H9 (cell line): ENCODE measurements at regions not wholly inside any gene's neighbourhood (a gene's known extent, or its start where the extent isn't known, plus 50 kb on each side); places are given as distances from the start of the nearest gene placed in this dataset.

Source experiments
- DNase-seq: peaks from one replicate; pipeline ENCODE4 v3.0.0-alpha.2; 2017
- H2AFZ ChIP-seq: one replicate; pipeline ENCODE4 v1.6.1; 2013; ENCODE audit warnings: mild to moderate bottlenecking, low read length, control low read depth, moderate library complexity
- H2AK5ac ChIP-seq: 2 replicates; pipeline ENCODE4 v1.6.1; 2013; ENCODE audit warnings: low read length, control low read depth, mixed read lengths; ENCODE audit not compliant: insufficient read length
- H2BK120ac ChIP-seq: one replicate; pipeline ENCODE4 v1.6.1; 2013; ENCODE audit warnings: low read depth, mild to moderate bottlenecking, low read length, control low read depth, inconsistent platforms; ENCODE audit not compliant: poor library complexity, severe bottlenecking
- H2BK12ac ChIP-seq: 2 replicates; pipeline ENCODE4 v1.6.1; 2013; ENCODE audit warnings: low read length, control low read depth, mixed read lengths, low read depth; ENCODE audit not compliant: insufficient read length
- H2BK15ac ChIP-seq: 2 replicates; pipeline ENCODE4 v1.6.1; 2013; ENCODE audit warnings: low read depth, low read length, control low read depth
- H2BK20ac ChIP-seq: one replicate; pipeline ENCODE4 v1.6.1; 2013; ENCODE audit warnings: low read depth, mild to moderate bottlenecking, low read length, control low read depth, inconsistent platforms; ENCODE audit not compliant: poor library complexity, severe bottlenecking
- H2BK5ac ChIP-seq: 2 replicates; pipeline ENCODE4 v1.6.1; 2013; ENCODE audit warnings: low read length, control low read depth, mixed read lengths; ENCODE audit not compliant: insufficient read length
- H3K14ac ChIP-seq: 2 replicates; pipeline ENCODE4 v1.6.1; 2013; ENCODE audit warnings: low read length, control low read depth; ENCODE audit not compliant: insufficient read depth
- H3K18ac ChIP-seq: 2 replicates; pipeline ENCODE4 v1.6.1; 2013; ENCODE audit warnings: low read depth, mild to moderate bottlenecking, mixed read lengths, low read length, control low read depth; ENCODE audit not compliant: insufficient read length
- H3K23ac ChIP-seq: 2 replicates; pipeline ENCODE4 v1.6.1; 2013; ENCODE audit warnings: low read length, control low read depth, mixed read lengths, low read depth; ENCODE audit not compliant: insufficient read length
- H3K23me2 ChIP-seq: 2 replicates; pipeline ENCODE4 v1.6.1; 2013; ENCODE audit warnings: low read depth, mild to moderate bottlenecking, mixed read lengths, low read length, control low read depth; ENCODE audit not compliant: insufficient read length, poor library complexity, severe bottlenecking
- H3K27ac ChIP-seq: 2 replicates; pipeline ENCODE4 v1.5.1; 2013; ENCODE audit warnings: low read length, control low read depth, mixed read lengths, low read depth; ENCODE audit not compliant: insufficient read length
- H3K27me3 ChIP-seq: 2 replicates; pipeline ENCODE4 v1.6.1; 2013; ENCODE audit warnings: low read length, control low read depth, inconsistent platforms; ENCODE audit not compliant: insufficient read depth
- H3K4ac ChIP-seq: 2 replicates; pipeline ENCODE4 v1.6.1; 2013; ENCODE audit warnings: low read depth, mild to moderate bottlenecking, control low read depth, inconsistent platforms, low read length, moderate library complexity
- H3K4me1 ChIP-seq: 2 replicates; pipeline ENCODE4 v1.6.1; 2013; ENCODE audit warnings: low read length, control low read depth, inconsistent platforms; ENCODE audit not compliant: insufficient read depth
- H3K4me2 ChIP-seq: 2 replicates; pipeline ENCODE4 v1.6.1; 2013; ENCODE audit warnings: low read length, control low read depth, mixed read lengths; ENCODE audit not compliant: insufficient read length, insufficient read depth
- H3K56ac ChIP-seq: 2 replicates; pipeline ENCODE4 v1.6.1; 2013; ENCODE audit warnings: low read depth, mild to moderate bottlenecking, mixed read lengths, low read length, control low read depth; ENCODE audit not compliant: insufficient read length
- H3K79me1 ChIP-seq: 2 replicates; pipeline ENCODE4 v1.6.1; 2013; ENCODE audit warnings: low read depth, mild to moderate bottlenecking, moderate library complexity, low read length, control low read depth, inconsistent platforms; ENCODE audit not compliant: insufficient read depth, poor library complexity, severe bottlenecking
- H3K79me2 ChIP-seq: 2 replicates; pipeline ENCODE4 v1.6.1; 2013; ENCODE audit warnings: low read length, control low read depth, inconsistent platforms; ENCODE audit not compliant: insufficient read depth
- H3K9ac ChIP-seq: 2 replicates; pipeline ENCODE4 v1.6.1; 2013; ENCODE audit warnings: low read length, control low read depth, mixed read lengths; ENCODE audit not compliant: insufficient read length; ENCODE audit errors: extremely low read depth
- H3K9me3 ChIP-seq: one replicate; pipeline ENCODE4 v1.6.1; 2013; ENCODE audit warnings: low read depth, low read length, inconsistent platforms; ENCODE audit not compliant: control insufficient read depth
- H3T11ph ChIP-seq: one replicate; pipeline ENCODE4 v1.6.1; 2013; ENCODE audit warnings: mild to moderate bottlenecking, low read length, control low read depth, inconsistent platforms
- H4K20me1 ChIP-seq: one replicate; pipeline ENCODE4 v1.6.1; 2013; ENCODE audit not compliant: control insufficient read depth, insufficient read length, insufficient read depth
- H4K5ac ChIP-seq: 2 replicates; pipeline ENCODE4 v1.6.1; 2013; ENCODE audit warnings: low read depth, mild to moderate bottlenecking, mixed read lengths, low read length, control low read depth; ENCODE audit not compliant: insufficient read length
- H4K8ac ChIP-seq: replicated peaks from 2 replicates; pipeline ENCODE4 v1.6.1; 2013; ENCODE audit warnings: low read length, control low read depth, mixed read lengths, low read depth; ENCODE audit not compliant: insufficient read length
- H4K91ac ChIP-seq: 2 replicates; pipeline ENCODE4 v1.6.1; 2013; ENCODE audit warnings: low read depth, mild to moderate bottlenecking, moderate library complexity, mixed read lengths, low read length, control low read depth; ENCODE audit not compliant: insufficient read length
- H3K27ac Mint-ChIP-seq, 3 experiments: 2 replicates in 2 of 3; 3 replicates in 1 of 3; pipeline ENCODE4 v1.8.0; 2020 to 2021; ENCODE audit warnings: mixed read lengths in 3 of 3, mild to moderate bottlenecking in 1 of 3, moderate library complexity in 1 of 3
- H3K27me3 Mint-ChIP-seq: 2 replicates; pipeline ENCODE4 v1.8.0; 2021; ENCODE audit warnings: low read depth, mild to moderate bottlenecking, moderate library complexity, mixed read lengths
- H3K36me3 Mint-ChIP-seq, 3 experiments: 2 replicates in 2 of 3; 3 replicates in 1 of 3; pipeline ENCODE4 v1.8.0; 2020 to 2021; ENCODE audit warnings: low read depth in 3 of 3, mixed read lengths in 3 of 3; ENCODE audit not compliant: insufficient read depth in 1 of 3
- H3K4me1 Mint-ChIP-seq, 2 experiments: 2 replicates each; pipeline ENCODE4 v1.8.0; 2020; ENCODE audit warnings: mixed read lengths in 2 of 2
- H3K4me3 Mint-ChIP-seq, 2 experiments: 2 replicates in 1 of 2; 3 replicates in 1 of 2; pipeline ENCODE4 v1.8.0; 2020 to 2021; ENCODE audit warnings: mild to moderate bottlenecking in 2 of 2, mixed read lengths in 2 of 2, moderate library complexity in 1 of 2
- H3K9me3 Mint-ChIP-seq, 2 experiments: 2 replicates in 1 of 2; 3 replicates in 1 of 2; pipeline ENCODE4 v1.8.0; 2020; ENCODE audit warnings: mild to moderate bottlenecking in 2 of 2, mixed read lengths in 2 of 2, moderate library complexity in 1 of 2
- CTCF ChIP-seq: fragments of 200-600 bp; sonication (generic); conservative IDR thresholded peaks from 3 replicates; pipeline ENCODE4 v1.8.0; 2021; ENCODE audit warnings: antibody characterized with exemption, mild to moderate bottlenecking
- WGBS: extraction: QIAGEN DNeasy Blood & Tissue Kit; methylation state at CpG from one replicate; pipeline ENCODE4 v1.1.7; 2013; ENCODE audit warnings: missing lambda C conversion rate, low lambda C conversion rate, mixed read lengths; ENCODE audit not compliant: insufficient read length; ENCODE audit errors: extremely low coverage; 5-methylcytosine and 5-hydroxymethylcytosine counted together

- peaks cover 4 to 7% of the 10 kb centered on the region in 2 experiments; a peak in 3 of 4 replicates for H3K4me1 Mint-ChIP-seq
- H2BK5ac ChIP-seq, result no peak overlapping the region
- no peak for DNase-seq
- H3K79me2 ChIP-seq, result no peaks in the 10 kb centered on the region
- H4K5ac ChIP-seq, result no peak overlapping the region
- H3K9ac ChIP-seq, result no peak overlapping the region
- no peaks in the 10 kb centered on the region for H3K9me3 ChIP-seq
- H4K20me1 ChIP-seq, result no peaks in the 10 kb centered on the region
- no peaks in the 10 kb centered on the region for H3K27me3 ChIP-seq
- H3K27ac ChIP-seq, result no peak overlapping the region
- H2BK120ac ChIP-seq, result no peak overlapping the region
- H3K14ac ChIP-seq, result no peak overlapping the region
- peaks cover 0 to 4% (median 2%) of the 10 kb centered on the region in 3 experiments; a peak in 4 of 7 replicates for H3K36me3 Mint-ChIP-seq
- H4K91ac ChIP-seq, result no peak overlapping the region
- no peak overlapping the region for H2BK20ac ChIP-seq
- H3K23ac ChIP-seq, result no peak overlapping the region
- TF ChIP-seq CTCF, result no peak
- WGBS, result no CpG with 5 or more reads among the region's 26 CpGs
- H3K9me3 Mint-ChIP-seq, result peaks cover 4 to 9% of the 10 kb centered on the region in 2 experiments
- H2AK5ac ChIP-seq, result no peak overlapping the region
- no peak overlapping the region for H3K27ac Mint-ChIP-seq
- no peak overlapping the region for H3K18ac ChIP-seq
- H3K27me3 Mint-ChIP-seq, result peaks cover 4% of the 10 kb centered on the region
- H4K8ac ChIP-seq, result no peak overlapping the region
- H3K4me3 Mint-ChIP-seq, result no peak overlapping the region
- no peak overlapping the region for H3K4me2 ChIP-seq
- H3K4me1 ChIP-seq, result no peaks in the 10 kb centered on the region; the same call in 1 of the 2 replicates
- no peak overlapping the region for H2AFZ ChIP-seq
- H3K23me2 ChIP-seq, result no peaks in the 10 kb centered on the region
- no peak overlapping the region for H2BK12ac ChIP-seq
- no peak overlapping the region for H3K4ac ChIP-seq
- no peak overlapping the region for H3K56ac ChIP-seq
- H2BK15ac ChIP-seq, result no peak overlapping the region
- no peaks in the 10 kb centered on the region for H3K79me1 ChIP-seq
- no peak overlapping the region for H3T11ph ChIP-seq
Observed at GRCh38 chr5:180438785-180439780, 55.1 kb upstream of the CNOT6 start.
